Testis (tissue), 2 donors: ENCODE measurements at regions not wholly inside any gene's neighbourhood (a gene's known extent, or its start where the extent isn't known, plus 50 kb on each side); places are given as distances from the start of the nearest gene placed in this dataset.

ENCODE experiments used
- POLR2A ChIP-seq: fragments of 450-650 bp; IDR thresholded peaks from one replicate; pipeline ENCODE4 v1.6.1; 2017; ENCODE audit warnings: antibody characterized with exemption, mild to moderate bottlenecking, moderate library complexity
- TF ChIP-seq, protein P1 (sequence below), 3 experiments: fragments of 450-650 bp in 2 of 3; fragments of 200-600 bp in 1 of 3; sonication (generic) in 1 of 3; IDR thresholded peaks; one replicate each; pipeline ENCODE4 v1.5.1; 2016 to 2019; ENCODE audit warnings: antibody characterized with exemption in 3 of 3, mild to moderate bottlenecking in 2 of 3, moderate library complexity in 1 of 3

DNA sequence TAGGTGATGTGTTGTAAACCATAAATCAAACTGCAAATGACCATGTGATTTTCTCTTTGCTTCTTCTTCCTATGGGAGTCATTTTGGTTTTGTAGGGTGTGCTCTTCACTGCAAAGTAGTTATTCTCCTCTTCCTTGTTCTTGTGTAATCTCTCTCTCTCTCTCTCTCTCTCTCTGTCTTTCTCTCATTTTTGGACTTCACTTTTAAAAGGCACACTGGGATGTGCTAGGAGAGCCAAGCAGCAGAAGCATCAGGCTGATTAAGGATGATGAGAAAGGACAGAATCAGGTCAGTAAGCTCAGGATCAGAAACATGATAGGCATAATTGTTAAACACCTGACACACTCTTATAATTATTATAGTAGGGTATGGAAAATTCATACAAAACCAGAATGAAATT, 505.3 kb upstream of the ZNF608 start:
- TF ChIP-seq, protein P1, sequence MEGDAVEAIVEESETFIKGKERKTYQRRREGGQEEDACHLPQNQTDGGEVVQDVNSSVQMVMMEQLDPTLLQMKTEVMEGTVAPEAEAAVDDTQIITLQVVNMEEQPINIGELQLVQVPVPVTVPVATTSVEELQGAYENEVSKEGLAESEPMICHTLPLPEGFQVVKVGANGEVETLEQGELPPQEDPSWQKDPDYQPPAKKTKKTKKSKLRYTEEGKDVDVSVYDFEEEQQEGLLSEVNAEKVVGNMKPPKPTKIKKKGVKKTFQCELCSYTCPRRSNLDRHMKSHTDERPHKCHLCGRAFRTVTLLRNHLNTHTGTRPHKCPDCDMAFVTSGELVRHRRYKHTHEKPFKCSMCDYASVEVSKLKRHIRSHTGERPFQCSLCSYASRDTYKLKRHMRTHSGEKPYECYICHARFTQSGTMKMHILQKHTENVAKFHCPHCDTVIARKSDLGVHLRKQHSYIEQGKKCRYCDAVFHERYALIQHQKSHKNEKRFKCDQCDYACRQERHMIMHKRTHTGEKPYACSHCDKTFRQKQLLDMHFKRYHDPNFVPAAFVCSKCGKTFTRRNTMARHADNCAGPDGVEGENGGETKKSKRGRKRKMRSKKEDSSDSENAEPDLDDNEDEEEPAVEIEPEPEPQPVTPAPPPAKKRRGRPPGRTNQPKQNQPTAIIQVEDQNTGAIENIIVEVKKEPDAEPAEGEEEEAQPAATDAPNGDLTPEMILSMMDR (IDR thresholded peaks at IDR 0.05), result no peak
- no peak for TF ChIP-seq POLR2A
